Mesothelial cell of epicardium (in vitro differentiated cells): ENCODE measurements at regions not wholly inside any gene's neighbourhood (a gene's known extent, or its start where the extent isn't known, plus 50 kb on each side); places are given as distances from the start of the nearest gene placed in this dataset.

Source experiments
- DNase-seq, 2 experiments: peaks; one replicate each; pipeline ENCODE4 v3.0.0; 2021; ENCODE audit warnings: low spot score in 2 of 2; ENCODE audit not compliant: unreplicated experiment in 2 of 2
- H3K27ac Mint-ChIP-seq: 2 replicates; pipeline ENCODE4 v1.8.0; 2021; ENCODE audit warnings: mixed read lengths
- H3K27me3 Mint-ChIP-seq: 2 replicates; pipeline ENCODE4 v1.8.0; 2021; ENCODE audit warnings: low read depth, mixed read lengths
- H3K36me3 Mint-ChIP-seq: 2 replicates; pipeline ENCODE4 v1.8.0; 2021; ENCODE audit warnings: mixed read lengths
- H3K4me1 Mint-ChIP-seq: 2 replicates; pipeline ENCODE4 v1.8.0; 2021; ENCODE audit warnings: mixed read lengths
- H3K4me3 Mint-ChIP-seq: 2 replicates; pipeline ENCODE4 v1.8.0; 2021; ENCODE audit warnings: mild to moderate bottlenecking, moderate library complexity, mixed read lengths
- H3K9me3 Mint-ChIP-seq: 2 replicates; pipeline ENCODE4 v1.8.0; 2021; ENCODE audit warnings: mixed read lengths
- TF ChIP-seq, protein P1 (sequence below): fragments of 200-600 bp; sonication (generic); IDR thresholded peaks from one replicate; pipeline ENCODE4 v1.5.0; 2021; ENCODE audit warnings: antibody characterized with exemption; ENCODE audit not compliant: unreplicated experiment

DNA sequence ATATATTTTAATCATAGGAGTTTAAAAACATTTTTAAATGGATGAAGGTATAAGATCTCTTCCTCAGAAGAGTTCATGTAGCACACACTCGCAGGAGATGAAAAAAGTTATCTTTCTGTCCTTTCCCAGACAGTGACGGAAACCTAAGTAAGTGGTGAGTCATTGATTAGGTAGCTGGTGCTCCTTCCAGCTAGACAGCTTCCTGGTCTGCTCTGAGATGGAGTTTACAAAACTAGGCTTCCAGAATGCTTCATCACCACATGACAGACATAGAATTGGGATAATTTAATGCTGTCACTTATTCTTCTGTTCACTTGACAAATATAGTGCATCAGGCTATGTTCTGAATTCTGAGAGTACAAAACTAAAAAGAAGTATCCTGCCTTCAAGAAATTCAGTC is 2393.0 kb upstream of the C9orf72 start:
- Mint-ChIP-seq H3K4me3 (no peak overlapping the region), H3K4me1 (no peaks in the 10 kb centered on the region), H3K9me3 (no peaks in the 10 kb centered on the region), H3K27ac (no peak overlapping the region), H3K27me3 (no peaks in the 10 kb centered on the region), H3K36me3 (no peaks in the 10 kb centered on the region)
- no peak for DNase-seq
- TF ChIP-seq, protein P1, sequence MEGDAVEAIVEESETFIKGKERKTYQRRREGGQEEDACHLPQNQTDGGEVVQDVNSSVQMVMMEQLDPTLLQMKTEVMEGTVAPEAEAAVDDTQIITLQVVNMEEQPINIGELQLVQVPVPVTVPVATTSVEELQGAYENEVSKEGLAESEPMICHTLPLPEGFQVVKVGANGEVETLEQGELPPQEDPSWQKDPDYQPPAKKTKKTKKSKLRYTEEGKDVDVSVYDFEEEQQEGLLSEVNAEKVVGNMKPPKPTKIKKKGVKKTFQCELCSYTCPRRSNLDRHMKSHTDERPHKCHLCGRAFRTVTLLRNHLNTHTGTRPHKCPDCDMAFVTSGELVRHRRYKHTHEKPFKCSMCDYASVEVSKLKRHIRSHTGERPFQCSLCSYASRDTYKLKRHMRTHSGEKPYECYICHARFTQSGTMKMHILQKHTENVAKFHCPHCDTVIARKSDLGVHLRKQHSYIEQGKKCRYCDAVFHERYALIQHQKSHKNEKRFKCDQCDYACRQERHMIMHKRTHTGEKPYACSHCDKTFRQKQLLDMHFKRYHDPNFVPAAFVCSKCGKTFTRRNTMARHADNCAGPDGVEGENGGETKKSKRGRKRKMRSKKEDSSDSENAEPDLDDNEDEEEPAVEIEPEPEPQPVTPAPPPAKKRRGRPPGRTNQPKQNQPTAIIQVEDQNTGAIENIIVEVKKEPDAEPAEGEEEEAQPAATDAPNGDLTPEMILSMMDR = no peak

DNA sequence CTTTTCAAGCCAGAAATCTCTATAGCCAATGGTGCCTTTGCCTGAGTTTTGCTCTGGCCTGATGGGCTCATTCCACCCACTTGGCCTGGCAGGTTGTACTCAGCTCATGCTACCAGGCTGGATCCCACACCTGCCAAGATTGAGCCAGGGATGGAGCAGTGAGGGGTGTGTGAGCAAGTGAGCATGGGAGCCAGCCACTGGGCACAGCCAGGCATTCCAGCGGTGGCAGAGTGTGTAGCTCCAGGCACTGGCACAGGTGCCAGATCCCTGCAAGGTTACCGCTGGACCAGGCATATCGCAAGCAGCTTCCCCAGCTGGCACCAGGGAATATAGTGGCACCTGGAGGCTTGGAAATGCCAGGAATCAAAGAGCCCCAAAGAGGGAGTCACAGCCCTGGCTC is 2395.6 kb upstream of the C9orf72 start:
- TF ChIP-seq, protein P1 = no peak
- Mint-ChIP-seq H3K9me3 (no peaks in the 10 kb centered on the region), H3K27ac (no peak overlapping the region), H3K27me3 (no peaks in the 10 kb centered on the region), H3K4me1 (no peaks in the 10 kb centered on the region), H3K4me3 (no peak overlapping the region), H3K36me3 (no peaks in the 10 kb centered on the region)
- DNase-seq = no peak

DNA sequence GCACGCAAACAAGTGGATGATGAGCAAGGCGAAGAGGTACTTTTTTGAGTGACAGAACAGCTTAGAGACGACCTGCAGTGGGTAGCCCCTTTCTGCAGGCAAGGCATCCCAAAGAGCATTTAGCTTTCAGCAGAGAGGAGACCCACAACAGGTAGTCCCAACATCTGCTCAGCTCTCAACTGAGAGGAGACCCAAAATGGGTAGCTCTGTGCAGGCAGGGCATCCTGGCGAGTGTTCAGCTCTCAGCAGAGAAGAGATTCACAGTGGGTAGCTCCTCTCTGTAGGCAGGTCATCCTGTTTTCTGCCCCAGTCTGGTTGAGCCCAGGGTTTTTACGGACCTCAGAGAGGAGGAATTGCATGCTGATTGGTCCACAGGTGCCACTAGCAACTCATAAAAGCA is 2396.1 kb upstream of the C9orf72 start:
- Mint-ChIP-seq H3K27ac (no peak overlapping the region), H3K36me3 (no peaks in the 10 kb centered on the region), H3K9me3 (no peaks in the 10 kb centered on the region), H3K4me1 (no peaks in the 10 kb centered on the region), H3K27me3 (no peaks in the 10 kb centered on the region), H3K4me3 (no peak overlapping the region)
- DNase-seq = no peak
- TF ChIP-seq, protein P1 = no peak

DNA sequence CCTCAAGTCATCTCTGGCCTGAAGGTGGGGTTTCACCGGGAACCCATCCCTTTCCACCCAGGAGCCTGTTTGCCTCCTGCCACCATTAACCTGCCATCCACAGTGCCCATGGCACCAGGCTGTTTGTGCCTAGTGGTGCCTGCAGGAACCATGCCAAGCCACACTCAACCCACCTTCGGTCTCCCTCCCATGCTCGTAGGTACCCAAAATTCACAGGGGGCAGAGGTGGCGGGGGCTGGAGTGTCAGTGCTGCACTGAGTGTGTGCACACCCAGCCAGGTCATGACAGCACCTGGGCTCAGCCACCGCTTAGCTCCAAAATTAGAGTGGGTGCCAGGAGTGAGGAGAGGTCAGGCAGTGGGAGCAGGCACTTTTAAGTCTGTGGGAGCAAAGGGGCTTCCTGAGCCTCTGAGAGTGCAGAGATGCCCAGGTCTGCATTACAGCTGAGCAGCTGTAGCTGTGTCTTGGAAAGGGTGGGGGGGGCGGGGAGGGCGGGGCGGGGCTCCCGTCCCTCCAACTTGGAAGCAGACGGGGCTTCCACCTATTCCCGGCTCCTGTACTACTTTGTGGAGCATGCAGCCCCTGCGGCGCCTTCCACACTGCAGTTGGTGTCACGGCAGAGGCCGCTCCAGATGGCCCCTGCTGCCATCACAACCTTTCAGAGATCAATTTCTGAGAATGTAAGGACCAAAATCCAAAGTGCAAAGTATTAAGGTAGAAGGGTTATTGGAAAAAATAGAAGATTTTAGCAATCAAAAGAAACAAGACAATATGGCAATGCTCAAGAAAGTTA is 2396.8 kb upstream of the C9orf72 start:
- H3K4me3 Mint-ChIP-seq = no peak overlapping the region
- DNase-seq = no peak
- H3K27ac Mint-ChIP-seq = no peak overlapping the region
- H3K9me3 Mint-ChIP-seq = no peaks in the 10 kb centered on the region
- H3K36me3 Mint-ChIP-seq = no peaks in the 10 kb centered on the region
- no peaks in the 10 kb centered on the region for H3K4me1 Mint-ChIP-seq
- no peaks in the 10 kb centered on the region for H3K27me3 Mint-ChIP-seq
- TF ChIP-seq, protein P1 = no peak

DNA sequence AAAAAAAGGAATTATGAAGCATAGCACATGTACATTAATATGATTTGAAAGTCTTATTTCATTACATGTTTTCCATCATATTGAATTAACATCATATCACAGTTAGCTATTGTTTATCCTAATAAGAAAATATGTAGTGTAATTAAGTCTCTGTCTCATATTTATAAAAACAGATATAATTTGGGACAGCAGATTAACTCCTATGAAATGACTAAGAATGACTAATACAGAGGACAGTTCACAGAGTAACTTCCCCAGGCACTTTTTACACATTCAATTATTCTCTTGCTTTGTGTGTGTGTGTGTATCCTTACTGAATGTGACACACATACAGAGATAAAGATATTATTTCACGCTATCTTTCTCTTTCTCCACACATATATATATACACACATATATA is 2400.9 kb upstream of the C9orf72 start:
- TF ChIP-seq, protein P1 = no peak
- Mint-ChIP-seq H3K4me1 (no peaks in the 10 kb centered on the region), H3K4me3 (no peak overlapping the region), H3K27ac (no peak overlapping the region), H3K36me3 (no peaks in the 10 kb centered on the region), H3K27me3 (no peaks in the 10 kb centered on the region), H3K9me3 (no peaks in the 10 kb centered on the region)
- no peak for DNase-seq
